ENCODE measurements at regions not wholly inside any gene's neighbourhood (a gene's known extent, or its start where the extent isn't known, plus 50 kb on each side); places are given as distances from the start of the nearest gene placed in this dataset.

- Histone ChIP-seq H2AFZ (ENCODE audit: low read length) (no peak overlapping the region), H4K20me1 (ENCODE audit: control insufficient read depth, extremely low read depth, insufficient read depth, low read length) (no peaks in the 10 kb centered on the region), H3K4me3 (replicated peaks in 1 of 4; ENCODE audit: control extremely low read depth in 1 of 4, insufficient read depth in 1 of 4, low read depth in 3 of 4, low read length in 4 of 4) (no peak overlapping the region), H3K9ac (ENCODE audit: insufficient read depth, low read length) (no peak overlapping the region), H3K27ac (ENCODE audit: insufficient read depth, low read length) (no peak overlapping the region), H3K27me3 (ENCODE audit: control insufficient read depth, insufficient read depth, low read length) (no peaks in the 10 kb centered on the region), H3K36me3 (ENCODE audit: control insufficient read depth, insufficient read depth, low read length) (no peaks in the 10 kb centered on the region), H3K4me2 (ENCODE audit: extremely low read depth, insufficient read depth, low read length) (no peak overlapping the region), H3K9me3 (ENCODE audit: control insufficient read depth, insufficient read depth, low read depth, low read length) (no peaks in the 10 kb centered on the region), H3K4me1 (ENCODE audit: control insufficient read depth, extremely low read depth, insufficient read depth, low read length) (no peaks in the 10 kb centered on the region), H3K79me2 (ENCODE audit: control insufficient read depth, insufficient read depth, low read length) (no peaks in the 10 kb centered on the region)
- TF ChIP-seq EZH2 (IDR thresholded peaks at IDR 0.05; ENCODE audit: low read length, missing control alignments) (no peak), CTCF (conservative IDR thresholded peaks at IDR 0.05 in 1 of 2, IDR thresholded peaks at IDR 0.05 in 1 of 2; ENCODE audit: low read depth in 1 of 2, low read length in 2 of 2) (no peak)
- peak; percentile 6 to 81 for DNase-seq (ENCODE audit: low read depth in 2 of 2)
These were observed 1042.1 kb downstream of the TYW1 start for GRCh38 chr7:68038621-68039314.

GRCh38 chr7:68041554-68041953 lies 1044.9 kb downstream of the TYW1 start:
- no peak overlapping the region for H3K4me2 ChIP-seq (ENCODE audit: extremely low read depth, insufficient read depth, low read length)
- TF ChIP-seq EZH2 (IDR thresholded peaks at IDR 0.05; ENCODE audit: low read length, missing control alignments) (no peak), CTCF (conservative IDR thresholded peaks at IDR 0.05 in 1 of 2, IDR thresholded peaks at IDR 0.05 in 1 of 2; ENCODE audit: low read depth in 1 of 2, low read length in 2 of 2) (no peak)
- H3K79me2 ChIP-seq (ENCODE audit: control insufficient read depth, insufficient read depth, low read length) = no peaks in the 10 kb centered on the region
- H3K9me3 ChIP-seq (ENCODE audit: control insufficient read depth, insufficient read depth, low read depth, low read length) = no peaks in the 10 kb centered on the region
- no peak for DNase-seq (ENCODE audit: low read depth in 2 of 2)
- no peak overlapping the region for H2AFZ ChIP-seq (ENCODE audit: low read length)
- no peak overlapping the region for H3K4me3 ChIP-seq (replicated peaks in 1 of 4; ENCODE audit: control extremely low read depth in 1 of 4, insufficient read depth in 1 of 4, low read depth in 3 of 4, low read length in 4 of 4)
- H3K36me3 ChIP-seq (ENCODE audit: control insufficient read depth, insufficient read depth, low read length) = no peaks in the 10 kb centered on the region
- H3K9ac ChIP-seq (ENCODE audit: insufficient read depth, low read length) = no peak overlapping the region
- H3K27ac ChIP-seq (ENCODE audit: insufficient read depth, low read length) = no peak overlapping the region
- no peaks in the 10 kb centered on the region for H3K27me3 ChIP-seq (ENCODE audit: control insufficient read depth, insufficient read depth, low read length)
- H4K20me1 ChIP-seq (ENCODE audit: control insufficient read depth, extremely low read depth, insufficient read depth, low read length) = no peaks in the 10 kb centered on the region
- no peaks in the 10 kb centered on the region for H3K4me1 ChIP-seq (ENCODE audit: control insufficient read depth, extremely low read depth, insufficient read depth, low read length)

- no peaks in the 10 kb centered on the region for H4K20me1 ChIP-seq (ENCODE audit: control insufficient read depth, extremely low read depth, insufficient read depth, low read length)
- no peaks in the 10 kb centered on the region for H3K79me2 ChIP-seq (ENCODE audit: control insufficient read depth, insufficient read depth, low read length)
- no peaks in the 10 kb centered on the region for H3K9me3 ChIP-seq (ENCODE audit: control insufficient read depth, insufficient read depth, low read depth, low read length)
- no peak overlapping the region for H2AFZ ChIP-seq (ENCODE audit: low read length)
- H3K4me2 ChIP-seq (ENCODE audit: extremely low read depth, insufficient read depth, low read length) = no peak overlapping the region
- peak in 1 of 2 donors; percentile 48 for DNase-seq (ENCODE audit: low read depth in 2 of 2)
- H3K27me3 ChIP-seq (ENCODE audit: control insufficient read depth, insufficient read depth, low read length) = no peaks in the 10 kb centered on the region
- H3K4me3 ChIP-seq (replicated peaks in 1 of 4; ENCODE audit: control extremely low read depth in 1 of 4, insufficient read depth in 1 of 4, low read depth in 3 of 4, low read length in 4 of 4) = no peak overlapping the region
- no peaks in the 10 kb centered on the region for H3K4me1 ChIP-seq (ENCODE audit: control insufficient read depth, extremely low read depth, insufficient read depth, low read length)
- no peaks in the 10 kb centered on the region for H3K36me3 ChIP-seq (ENCODE audit: control insufficient read depth, insufficient read depth, low read length)
- no peak overlapping the region for H3K27ac ChIP-seq (ENCODE audit: insufficient read depth, low read length)
- H3K9ac ChIP-seq (ENCODE audit: insufficient read depth, low read length) = no peak overlapping the region
- no peak for TF ChIP-seq EZH2 (IDR thresholded peaks at IDR 0.05; ENCODE audit: low read length, missing control alignments)
These were observed 1046.9 kb downstream of the TYW1 start for GRCh38 chr7:68043546-68043945.

Measured in fibroblast of lung (primary cell).